ENCODE measurements at regions not wholly inside any gene's neighbourhood (a gene's known extent, or its start where the extent isn't known, plus 50 kb on each side); places are given as distances from the start of the nearest gene placed in this dataset.

DNA sequence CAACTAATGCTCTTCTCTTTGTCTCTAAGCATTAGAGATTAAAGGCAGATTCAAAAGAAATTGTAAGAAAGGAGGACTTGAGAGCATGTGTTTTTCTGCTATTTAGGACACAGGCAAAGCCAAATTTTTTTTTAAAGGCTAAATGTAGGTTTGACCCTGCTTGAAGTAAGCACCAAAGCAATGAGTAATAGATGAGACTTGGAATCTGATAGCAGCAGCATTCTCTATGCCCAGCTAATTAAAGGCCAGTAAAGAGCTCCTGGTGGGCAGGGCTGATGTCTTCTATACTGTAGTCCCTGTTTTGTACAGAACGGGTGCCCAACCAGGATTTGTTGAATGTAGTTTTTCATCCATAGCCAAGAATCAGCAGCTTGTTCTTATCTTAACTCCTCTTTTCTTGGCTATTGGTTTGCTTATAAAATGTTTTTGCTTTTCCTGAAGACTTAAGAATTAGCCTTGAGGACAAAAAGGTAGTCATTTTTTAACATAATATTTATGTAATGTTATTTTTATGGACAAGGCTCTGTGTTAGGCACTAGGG is 179.6 kb downstream of the LMO4 start:
- in situ Hi-C loops (cut with HindIII; ENCODE audit: low sequenced_read_pairs), result no loop called here

DNA sequence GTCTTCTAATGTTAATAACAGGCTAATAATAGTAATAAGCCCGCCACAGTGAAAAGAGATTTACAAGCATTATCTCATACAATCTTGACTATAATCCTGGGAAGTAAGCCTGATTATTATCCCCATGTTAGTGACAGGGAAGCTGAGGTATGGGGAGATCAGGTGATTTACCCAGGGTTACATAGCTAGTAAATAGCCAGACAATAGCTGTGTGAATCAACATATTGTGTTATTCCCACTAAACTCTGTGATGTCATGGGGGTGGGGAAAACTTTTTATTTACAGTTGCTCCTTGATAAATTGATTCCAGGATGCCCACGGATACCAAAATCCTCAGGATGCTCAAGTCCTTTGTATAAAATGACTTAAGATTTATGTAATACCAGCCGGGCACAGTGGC is 181.9 kb downstream of the LMO4 start:
- in situ Hi-C loops (cut with HindIII; ENCODE audit: low sequenced_read_pairs), result no loop called here

DNA sequence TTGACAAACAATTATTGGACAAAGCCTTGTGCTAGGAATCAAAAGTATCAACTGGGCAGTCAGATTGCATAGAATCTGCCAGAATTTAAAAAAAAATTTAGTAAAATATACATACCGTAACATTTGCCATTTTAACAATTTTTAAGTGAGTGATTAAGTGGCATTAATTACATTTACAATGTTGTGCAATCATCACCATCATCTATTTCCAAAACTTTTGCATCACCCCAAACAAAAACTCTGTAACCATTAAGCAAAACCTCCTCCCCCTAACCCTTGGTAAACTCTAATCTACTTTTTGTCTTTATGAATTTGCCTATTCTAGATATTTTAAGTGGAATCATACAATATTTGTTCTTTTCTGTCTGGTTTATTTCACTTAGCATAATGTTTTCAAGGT is 182.8 kb downstream of the LMO4 start:
- in situ Hi-C loops (cut with HindIII; ENCODE audit: low sequenced_read_pairs), result no loop called here

- in situ Hi-C loops (cut with HindIII; ENCODE audit: low sequenced_read_pairs), result no loop called here
Observed at GRCh38 chr1:87512431-87512830, 183.8 kb downstream of the LMO4 start.

DNA sequence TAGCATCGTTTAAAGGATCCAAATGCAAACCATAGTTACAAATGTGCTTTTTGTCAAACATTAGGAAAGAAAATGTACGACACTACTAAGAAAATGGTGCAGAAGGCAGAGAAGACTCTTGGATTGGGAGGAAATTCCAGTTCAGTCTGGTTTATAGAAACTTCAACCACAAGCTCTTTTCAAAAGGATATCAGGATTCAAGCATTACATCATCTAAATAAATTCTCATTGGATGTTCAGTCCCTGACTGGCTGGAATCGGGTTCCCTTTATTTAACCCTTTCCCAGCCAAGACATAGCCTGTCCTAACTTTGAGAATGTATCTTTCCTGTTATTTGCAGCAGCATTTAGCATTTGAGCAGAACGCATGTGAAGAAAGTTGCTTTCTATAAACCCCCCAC is 184.6 kb downstream of the LMO4 start:
- in situ Hi-C loops (cut with HindIII; ENCODE audit: low sequenced_read_pairs), result no loop called here

- in situ Hi-C loops (cut with HindIII; ENCODE audit: low sequenced_read_pairs), result no loop called here
Observed at GRCh38 chr1:87513966-87514660, 185.4 kb downstream of the LMO4 start.

- in situ Hi-C loops (cut with HindIII; ENCODE audit: low sequenced_read_pairs), result no loop called here
Observed at GRCh38 chr1:87515781-87516180, 187.1 kb downstream of the LMO4 start.

- in situ Hi-C loops (cut with HindIII; ENCODE audit: low sequenced_read_pairs), result no loop called here
Observed at GRCh38 chr1:87518794-87519193, 190.1 kb downstream of the LMO4 start.

DNA sequence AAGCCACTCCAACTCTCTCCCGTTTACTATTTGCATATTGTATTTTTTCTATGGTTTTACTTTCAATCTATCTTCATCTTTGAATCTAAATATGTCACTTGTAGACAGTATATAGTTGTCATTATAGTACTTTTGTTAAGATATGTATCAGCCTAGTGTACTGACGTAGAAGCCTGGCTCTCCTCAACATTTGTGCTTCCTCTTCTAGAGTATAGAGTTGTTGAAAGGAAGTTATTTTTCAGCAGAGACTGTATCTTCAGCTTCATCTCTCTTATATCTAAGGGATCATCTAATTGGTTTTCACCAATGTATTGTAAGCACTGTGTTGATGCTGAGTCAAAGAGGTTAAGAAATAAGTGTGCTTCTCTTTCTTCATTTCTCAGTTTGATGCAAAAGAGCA is 192.8 kb downstream of the LMO4 start:
- in situ Hi-C loops (cut with HindIII; ENCODE audit: low sequenced_read_pairs), result no loop called here

DNA sequence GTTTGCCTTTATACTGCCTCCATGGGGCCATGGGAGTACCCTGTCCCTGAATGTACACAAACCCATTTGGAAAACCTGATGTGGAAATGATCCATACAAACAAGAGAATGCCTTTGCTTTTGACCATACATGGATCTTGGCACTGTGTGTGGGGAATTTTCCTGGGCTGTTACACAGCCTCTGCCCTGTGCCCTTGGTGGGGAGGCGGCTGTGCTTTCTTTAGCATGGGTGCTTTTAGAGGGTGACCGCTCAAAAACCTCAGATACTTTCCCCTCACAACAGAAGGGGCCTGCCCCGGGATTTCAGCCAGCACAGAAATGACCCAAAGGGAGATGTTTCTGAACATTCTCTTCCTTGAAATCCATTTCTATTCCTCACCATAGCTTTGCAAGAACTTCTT is 194.8 kb downstream of the LMO4 start:
- in situ Hi-C loops (cut with HindIII; ENCODE audit: low sequenced_read_pairs), result no loop called here

DNA sequence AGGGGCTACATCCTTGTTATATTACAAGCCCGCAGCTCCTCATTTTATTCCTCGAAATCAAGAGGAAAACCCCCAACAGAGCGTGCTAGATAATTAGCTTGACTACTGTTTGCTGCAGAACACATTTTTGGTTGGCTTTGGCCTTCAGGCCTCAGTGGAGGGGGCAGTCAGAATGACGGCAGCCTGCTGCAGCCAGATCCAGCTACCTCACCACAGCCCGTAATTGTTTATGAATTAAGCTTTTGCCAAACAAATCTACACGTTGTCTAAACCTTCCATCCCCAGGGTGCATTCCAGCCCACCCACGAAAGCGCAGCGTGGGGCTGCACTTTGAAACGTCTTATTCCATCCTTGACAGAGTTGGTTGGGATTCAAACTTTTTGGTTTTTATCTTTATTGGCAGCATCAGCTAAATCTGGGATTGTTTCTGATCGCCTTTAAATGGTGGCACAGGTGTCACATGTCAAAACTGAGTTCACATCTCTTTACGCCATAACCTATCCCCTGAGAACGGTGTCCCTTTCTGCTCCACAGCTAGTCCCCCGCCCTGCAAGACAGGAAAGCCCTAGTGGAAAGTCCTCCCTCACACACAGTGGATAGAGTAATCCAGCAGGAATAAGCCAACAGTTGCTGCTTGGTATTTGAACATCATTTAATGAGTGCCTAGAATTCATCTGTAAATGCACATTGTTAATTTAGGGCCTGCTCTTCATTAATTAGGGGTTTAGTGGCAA is 195.5 kb downstream of the LMO4 start:
- in situ Hi-C loops (cut with HindIII; ENCODE audit: low sequenced_read_pairs), result no loop called here

GRCh38 chr1:87528754-87529517 is 200.3 kb downstream of the LMO4 start:
- in situ Hi-C loops (cut with HindIII; ENCODE audit: low sequenced_read_pairs), result no loop called here

GRCh38 chr1:87530042-87530807 is 201.5 kb downstream of the LMO4 start:
- in situ Hi-C loops (cut with HindIII; ENCODE audit: low sequenced_read_pairs), result no loop called here

DNA sequence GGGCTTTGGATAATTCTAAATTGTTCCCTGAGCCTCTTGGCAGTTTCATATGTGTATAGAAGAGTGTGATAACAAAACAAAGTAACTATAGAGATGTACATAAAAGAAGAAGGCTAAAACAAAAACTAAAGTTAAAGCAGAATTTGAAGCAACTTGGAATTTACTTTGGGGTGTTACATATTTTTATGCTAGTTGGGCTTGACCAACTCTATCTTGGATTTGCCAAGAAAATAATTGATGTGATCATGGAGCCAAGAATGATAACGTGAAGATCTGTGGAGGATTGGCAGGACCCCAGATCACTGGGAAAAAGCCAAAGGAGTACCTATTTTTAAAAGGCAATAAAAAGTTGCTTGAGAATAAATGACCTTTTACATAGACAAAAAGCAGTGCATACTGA is 206.9 kb downstream of the LMO4 start:
- in situ Hi-C loops (cut with HindIII; ENCODE audit: low sequenced_read_pairs), result no loop called here

DNA sequence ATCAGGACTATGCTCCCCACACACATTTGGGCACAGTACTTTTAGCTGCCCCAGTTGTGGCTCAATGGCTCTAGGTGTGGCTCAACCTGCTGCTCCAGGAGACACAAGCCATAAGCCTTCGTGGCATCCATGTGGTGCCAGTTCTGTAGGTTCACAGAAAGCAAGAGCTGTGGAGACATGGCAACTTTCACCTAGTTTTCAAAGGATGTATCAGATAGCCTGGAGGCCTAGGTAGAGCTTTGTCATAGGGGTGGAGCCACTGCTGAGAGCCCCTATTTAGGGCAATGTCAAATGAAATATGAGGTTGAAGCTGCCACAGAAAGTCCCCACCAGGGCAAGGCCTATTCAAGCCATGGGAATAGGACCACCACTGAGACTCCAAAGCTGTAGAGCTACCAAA is 210.5 kb downstream of the LMO4 start:
- in situ Hi-C loops (cut with HindIII; ENCODE audit: low sequenced_read_pairs), result no loop called here

DNA sequence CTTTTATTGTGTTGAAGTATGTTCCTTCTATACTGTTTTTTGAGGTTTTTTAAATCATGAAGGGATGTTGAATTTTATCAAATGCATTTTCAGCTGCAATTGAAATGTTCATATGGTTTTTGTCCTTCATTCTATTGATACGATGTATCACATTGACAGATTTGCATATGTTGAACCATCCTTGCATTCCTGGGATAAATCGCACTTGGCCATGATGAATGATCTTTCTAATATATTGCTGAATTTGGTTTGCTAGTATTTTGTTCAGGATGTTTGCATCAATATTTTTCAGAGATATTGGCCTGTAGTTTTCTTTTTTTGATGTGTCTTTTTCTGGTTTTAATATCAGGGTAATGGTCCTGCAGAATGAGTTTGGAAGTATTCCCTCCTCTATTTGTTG is 214.0 kb downstream of the LMO4 start:
- in situ Hi-C loops (cut with HindIII; ENCODE audit: low sequenced_read_pairs), result no loop called here

GRCh38 chr1:87549738-87550137 is 221.1 kb downstream of the LMO4 start:
- in situ Hi-C loops (cut with HindIII; ENCODE audit: low sequenced_read_pairs), result no loop called here

- in situ Hi-C loops (cut with HindIII; ENCODE audit: low sequenced_read_pairs), result no loop called here
Observed at GRCh38 chr1:87553511-87553910, 224.8 kb downstream of the LMO4 start.

- in situ Hi-C loops (cut with HindIII; ENCODE audit: low sequenced_read_pairs), result no loop called here
Observed at GRCh38 chr1:87555366-87555765, 226.7 kb downstream of the LMO4 start.

GRCh38 chr1:87556326-87556725 is 227.6 kb downstream of the LMO4 start:
- in situ Hi-C loops (cut with HindIII; ENCODE audit: low sequenced_read_pairs), result no loop called here

DNA sequence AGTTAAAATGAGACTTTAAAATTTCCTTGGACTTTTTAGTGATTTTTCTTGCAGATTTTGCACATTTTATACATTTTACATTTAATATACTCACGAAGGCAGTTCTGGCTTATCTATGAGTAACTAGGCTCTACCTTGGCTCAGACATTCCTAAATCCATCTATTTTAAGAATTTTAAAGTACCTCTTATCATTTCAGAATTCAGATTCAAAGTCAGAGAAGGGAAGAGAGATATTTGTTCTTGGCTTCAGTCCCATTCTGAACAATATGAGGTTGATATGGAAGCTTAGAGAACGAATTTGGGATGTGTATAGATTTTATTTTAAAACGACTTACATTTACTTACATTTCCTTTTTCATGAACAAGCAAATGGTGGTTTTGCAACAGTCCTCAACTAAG is 230.2 kb downstream of the LMO4 start:
- in situ Hi-C loops (cut with HindIII; ENCODE audit: low sequenced_read_pairs), result no loop called here

Measured in endothelial cell of hepatic sinusoid (primary cell).